ENCODE measurements at regions not wholly inside any gene's neighbourhood (a gene's known extent, or its start where the extent isn't known, plus 50 kb on each side); places are given as distances from the start of the nearest gene placed in this dataset.
"Not testable (repeated sequence)": the region's sequence is repeated elsewhere in the genome, so short reads cannot be mapped to it uniquely, and the experiment has no call there.

GRCh38 chr14:29355846-29356245, 571.8 kb downstream of the PRKD1 start:
- Mint-ChIP-seq H3K4me3 (no peak overlapping the region), H3K4me1 (no peaks in the 10 kb centered on the region), H3K27me3 (no peaks in the 10 kb centered on the region), H3K36me3 (no peaks in the 10 kb centered on the region), H3K9me3 (no peaks in the 10 kb centered on the region), H3K27ac (no peak overlapping the region)
- ATAC-seq (replicated peaks) (no peak), DNase-seq (no peak)

GRCh38 chr14:29360656-29361055, 567.0 kb downstream of the PRKD1 start:
- ATAC-seq (replicated peaks) (no peak), DNase-seq (no peak)
- peaks cover 0 to 1% of the 10 kb centered on the region in 2 donors for H3K9me3 Mint-ChIP-seq
- H3K4me1 Mint-ChIP-seq = no peaks in the 10 kb centered on the region
- H3K27me3 Mint-ChIP-seq = no peaks in the 10 kb centered on the region
- H3K36me3 Mint-ChIP-seq = no peaks in the 10 kb centered on the region
- H3K4me3 Mint-ChIP-seq = no peak overlapping the region
- no peak overlapping the region for H3K27ac Mint-ChIP-seq

- Mint-ChIP-seq H3K27me3 (no peaks in the 10 kb centered on the region), H3K4me1 (no peaks in the 10 kb centered on the region), H3K27ac (no peak overlapping the region), H3K9me3 (peaks cover 0 to 3% of the 10 kb centered on the region in 2 donors), H3K36me3 (no peaks in the 10 kb centered on the region), H3K4me3 (no peak overlapping the region)
- ATAC-seq (replicated peaks) (no peak), DNase-seq (no peak)
These were observed 557.6 kb downstream of the PRKD1 start for GRCh38 chr14:29370024-29370423.

GRCh38 chr14:29376237-29376636, 551.4 kb downstream of the PRKD1 start:
- H3K27me3 Mint-ChIP-seq = no peaks in the 10 kb centered on the region

GRCh38 chr14:29380826-29381225, 546.8 kb downstream of the PRKD1 start:
- H3K27me3 Mint-ChIP-seq = no peaks in the 10 kb centered on the region
- no peaks in the 10 kb centered on the region for H3K9me3 Mint-ChIP-seq
- no peaks in the 10 kb centered on the region for H3K36me3 Mint-ChIP-seq
- no peak for DNase-seq
- no peak overlapping the region for H3K27ac Mint-ChIP-seq
- no peak for ATAC-seq (replicated peaks)
- no peaks in the 10 kb centered on the region for H3K4me1 Mint-ChIP-seq
- H3K4me3 Mint-ChIP-seq = no peak overlapping the region

More at GRCh38 chr14:29376237-29376636, 551.4 kb downstream of the PRKD1 start:
- no peak overlapping the region for H3K27ac Mint-ChIP-seq
- DNase-seq (no peak), ATAC-seq (replicated peaks) (no peak)
- no peaks in the 10 kb centered on the region for H3K4me1 Mint-ChIP-seq
- no peaks in the 10 kb centered on the region for H3K36me3 Mint-ChIP-seq
- no peaks in the 10 kb centered on the region for H3K9me3 Mint-ChIP-seq
- no peak overlapping the region for H3K4me3 Mint-ChIP-seq

- no peaks in the 10 kb centered on the region for H3K4me1 Mint-ChIP-seq
- DNase-seq (no peak), ATAC-seq (replicated peaks) (no peak)
- no peaks in the 10 kb centered on the region for H3K9me3 Mint-ChIP-seq
- no peaks in the 10 kb centered on the region for H3K36me3 Mint-ChIP-seq
- H3K27ac Mint-ChIP-seq = no peak overlapping the region
- H3K4me3 Mint-ChIP-seq = no peak overlapping the region
- no peaks in the 10 kb centered on the region for H3K27me3 Mint-ChIP-seq
These were observed 539.1 kb downstream of the PRKD1 start for GRCh38 chr14:29388571-29388970.

- Mint-ChIP-seq H3K27ac (no peak overlapping the region), H3K4me3 (no peak overlapping the region), H3K4me1 (no peaks in the 10 kb centered on the region), H3K9me3 (no peaks in the 10 kb centered on the region), H3K36me3 (no peaks in the 10 kb centered on the region), H3K27me3 (no peaks in the 10 kb centered on the region)
- DNase-seq (no peak), ATAC-seq (replicated peaks) (no peak)
These were observed 537.4 kb downstream of the PRKD1 start for GRCh38 chr14:29390081-29390832.

GRCh38 chr14:29391231-29391630, 536.4 kb downstream of the PRKD1 start:
- no peaks in the 10 kb centered on the region for H3K27me3 Mint-ChIP-seq
- H3K36me3 Mint-ChIP-seq = no peaks in the 10 kb centered on the region
- no peaks in the 10 kb centered on the region for H3K4me1 Mint-ChIP-seq
- ATAC-seq (replicated peaks) (no peak), DNase-seq (no peak)
- H3K27ac Mint-ChIP-seq = no peak overlapping the region
- H3K4me3 Mint-ChIP-seq = no peak overlapping the region
- no peaks in the 10 kb centered on the region for H3K9me3 Mint-ChIP-seq

GRCh38 chr14:29391801-29392200, 535.8 kb downstream of the PRKD1 start:
- Mint-ChIP-seq H3K4me3 (no peak overlapping the region), H3K27me3 (no peaks in the 10 kb centered on the region)

GRCh38 chr14:29392287-29392686, 535.4 kb downstream of the PRKD1 start:
- no peaks in the 10 kb centered on the region for H3K36me3 Mint-ChIP-seq
- H3K4me3 Mint-ChIP-seq = no peak overlapping the region
- H3K27me3 Mint-ChIP-seq = no peaks in the 10 kb centered on the region
- H3K27ac Mint-ChIP-seq = no peak overlapping the region
- H3K4me1 Mint-ChIP-seq = no peaks in the 10 kb centered on the region
- no peaks in the 10 kb centered on the region for H3K9me3 Mint-ChIP-seq
- ATAC-seq (replicated peaks) (no peak), DNase-seq (no peak)

More at GRCh38 chr14:29391801-29392200, 535.8 kb downstream of the PRKD1 start:
- no peak overlapping the region for H3K27ac Mint-ChIP-seq
- no peaks in the 10 kb centered on the region for H3K4me1 Mint-ChIP-seq
- no peaks in the 10 kb centered on the region for H3K9me3 Mint-ChIP-seq
- H3K36me3 Mint-ChIP-seq = no peaks in the 10 kb centered on the region
- DNase-seq (no peak), ATAC-seq (replicated peaks) (no peak)

GRCh38 chr14:29403091-29403490, 524.6 kb downstream of the PRKD1 start:
- peaks cover 7 to 10% of the 10 kb centered on the region in 2 donors for H3K9me3 Mint-ChIP-seq
- no peaks in the 10 kb centered on the region for H3K4me1 Mint-ChIP-seq
- no peaks in the 10 kb centered on the region for H3K27me3 Mint-ChIP-seq
- no peak for ATAC-seq (replicated peaks)
- no peak overlapping the region for H3K27ac Mint-ChIP-seq
- DNase-seq = no peak
- no peak overlapping the region for H3K4me3 Mint-ChIP-seq
- no peaks in the 10 kb centered on the region for H3K36me3 Mint-ChIP-seq

- Mint-ChIP-seq H3K36me3 (no peaks in the 10 kb centered on the region), H3K27ac (no peak overlapping the region), H3K4me1 (no peaks in the 10 kb centered on the region), H3K4me3 (no peak overlapping the region), H3K27me3 (no peaks in the 10 kb centered on the region), H3K9me3 (peaks cover 7 to 10% of the 10 kb centered on the region in 2 donors)
- DNase-seq (no peak), ATAC-seq (replicated peaks) (no peak)
These were observed 517.1 kb downstream of the PRKD1 start for GRCh38 chr14:29410581-29410980.

- not testable (repeated sequence) for DNase-seq; ATAC-seq (replicated peaks); H3K27me3 Mint-ChIP-seq; H3K27ac Mint-ChIP-seq; H3K36me3 Mint-ChIP-seq; H3K4me1 Mint-ChIP-seq; H3K4me3 Mint-ChIP-seq; H3K9me3 Mint-ChIP-seq
These were observed 512.7 kb downstream of the PRKD1 start for GRCh38 chr14:29414931-29415330.

- H3K9me3 Mint-ChIP-seq = peaks cover 0 to 1% of the 10 kb centered on the region in 2 donors
- DNase-seq = no peak
- no peak overlapping the region for H3K27ac Mint-ChIP-seq
- H3K4me1 Mint-ChIP-seq = no peaks in the 10 kb centered on the region
- H3K4me3 Mint-ChIP-seq = no peak overlapping the region
- no peaks in the 10 kb centered on the region for H3K36me3 Mint-ChIP-seq
- H3K27me3 Mint-ChIP-seq = no peaks in the 10 kb centered on the region
- ATAC-seq (replicated peaks) = no peak
These were observed 507.9 kb downstream of the PRKD1 start for GRCh38 chr14:29419736-29420135.

- ATAC-seq (replicated peaks) = no peak
- H3K4me3 Mint-ChIP-seq = no peak overlapping the region
- H3K27me3 Mint-ChIP-seq = no peaks in the 10 kb centered on the region
- H3K9me3 Mint-ChIP-seq = peaks cover 0 to 1% of the 10 kb centered on the region in 2 donors
- H3K36me3 Mint-ChIP-seq = no peaks in the 10 kb centered on the region
- DNase-seq = no peak
- H3K27ac Mint-ChIP-seq = no peak overlapping the region
- H3K4me1 Mint-ChIP-seq = no peaks in the 10 kb centered on the region
These were observed 506.4 kb downstream of the PRKD1 start for GRCh38 chr14:29421156-29421728.
